ENCODE measurements at regions not wholly inside any gene's neighbourhood (a gene's known extent, or its start where the extent isn't known, plus 50 kb on each side); places are given as distances from the start of the nearest gene placed in this dataset.

DNA sequence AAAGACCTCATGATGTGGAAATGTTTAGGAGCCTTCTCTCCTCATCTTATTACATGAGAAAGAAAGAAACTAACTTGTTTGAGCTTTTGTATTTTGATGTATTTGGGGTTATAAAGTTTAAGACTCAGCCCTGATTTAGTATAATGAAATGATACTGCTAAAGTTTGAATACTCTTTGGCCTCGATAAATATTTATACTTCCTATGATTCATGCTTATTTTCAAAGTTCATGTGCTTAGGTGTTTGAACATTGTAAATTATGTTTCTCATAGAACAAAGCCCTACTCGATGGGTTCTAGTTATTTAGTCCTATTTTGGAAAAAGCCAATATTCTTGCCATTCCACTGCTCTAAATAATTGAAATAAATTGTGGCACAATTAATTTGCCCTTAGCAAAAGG lies 303.2 kb downstream of the ZWINT start:
- no peak overlapping the region for H2AK5ac ChIP-seq (ENCODE audit: low read depth, low read length)
- H4K20me1 ChIP-seq (replicated peaks in 1 of 2; ENCODE audit: control insufficient read depth in 1 of 2, insufficient read depth in 2 of 2, low read length in 2 of 2): no peaks in the 10 kb centered on the region
- H2BK120ac ChIP-seq (replicated peaks; ENCODE audit: low read depth, low read length): no peak overlapping the region
- H3K9ac ChIP-seq (replicated peaks in 1 of 4; ENCODE audit: extremely low read depth in 1 of 4, low read depth in 3 of 4, low read length in 3 of 4): no peak overlapping the region
- no peaks in the 10 kb centered on the region for H3K4me1 ChIP-seq (replicated peaks in 1 of 4; ENCODE audit: control insufficient read depth in 3 of 4, insufficient read depth in 4 of 4, low read length in 3 of 4)
- DNase-seq (ENCODE audit: low read depth in 1 of 2, low spot score in 2 of 2): no peak
- no peak overlapping the region for H3K4ac ChIP-seq (replicated peaks; ENCODE audit: insufficient read length, low read depth, low read length)
- H3K27ac ChIP-seq (ENCODE audit: low read depth, low read length): no peak overlapping the region
- H4K91ac ChIP-seq (replicated peaks; ENCODE audit: insufficient read length, low read length): no peak overlapping the region
- H4K5ac ChIP-seq (ENCODE audit: insufficient read length, low read depth, low read length): no peak overlapping the region
- no peak overlapping the region for H3K23ac ChIP-seq (ENCODE audit: insufficient read length)
- H3K14ac ChIP-seq (ENCODE audit: insufficient read length): no peak overlapping the region
- H3K9me3 ChIP-seq (ENCODE audit: insufficient read depth in 2 of 2, low read depth in 1 of 2, low read length in 1 of 2): no peaks in the 10 kb centered on the region
- H2BK20ac ChIP-seq (ENCODE audit: low read length): no peak overlapping the region
- no peaks in the 10 kb centered on the region for H3K36me3 ChIP-seq (ENCODE audit: control insufficient read depth in 2 of 4, insufficient read depth in 4 of 4, low read length in 3 of 4)
- 93% methylated on average over 2 of the region's 2 CpGs; no CpG with 5 or more reads in 1 of the 2 experiments for WGBS, 2 experiments (ENCODE audit: extremely low coverage in 1 of 2, insufficient coverage in 1 of 2, insufficient read length in 1 of 2, insufficient replicate concordance in 2 of 2, low coverage in 1 of 2, low lambda C conversion rate in 2 of 2, missing lambda C conversion rate in 1 of 2)
- H3K56ac ChIP-seq (replicated peaks; ENCODE audit: insufficient read length, low read depth, low read length): no peak overlapping the region
- H3K27me3 ChIP-seq (replicated peaks in 1 of 4; ENCODE audit: control insufficient read depth in 3 of 4, extremely low read depth in 1 of 4, insufficient read depth in 3 of 4, low read length in 3 of 4): no peaks in the 10 kb centered on the region
- no peak overlapping the region for H2BK12ac ChIP-seq (ENCODE audit: low read depth, low read length)
- no peak overlapping the region for H2AFZ ChIP-seq (ENCODE audit: low read length)
- H3K4me2 ChIP-seq (ENCODE audit: insufficient read depth in 1 of 2, low read depth in 2 of 2, low read length in 2 of 2): no peak overlapping the region
- ChIA-PET CTCF (ENCODE audit: partially characterized antibody) (no interaction called here), POLR2A (ENCODE audit: partially characterized antibody) (no interaction called here)
- TF ChIP-seq CHD1 (IDR thresholded peaks at IDR 0.05; ENCODE audit: low read depth, low read length): no peak
- no peak for TF ChIP-seq ATF2 (IDR thresholded peaks at IDR 0.05; ENCODE audit: low read length)
- TF ChIP-seq HDAC2 (IDR thresholded peaks at IDR 0.05; ENCODE audit: borderline replicate concordance in 1 of 2, low read depth in 2 of 2, low read length in 2 of 2): no peak
- no peak for TF ChIP-seq RFX5 (IDR thresholded peaks at IDR 0.05; ENCODE audit: borderline replicate concordance, low read depth, low read length)
- no peak for TF ChIP-seq HDAC6 (IDR thresholded peaks at IDR 0.05; ENCODE audit: low read depth, low read length)
- no peak for TF ChIP-seq POLR2A (IDR thresholded peaks at IDR 0.05; ENCODE audit: control extremely low read depth in 1 of 2, low read depth in 2 of 2, low read length in 2 of 2)
- TF ChIP-seq KDM5A (IDR thresholded peaks at IDR 0.05; ENCODE audit: low read length): no peak
- no peak overlapping the region for H3K18ac ChIP-seq (ENCODE audit: extremely low read depth, low read length)
- H3K4me3 ChIP-seq (ENCODE audit: extremely low read depth in 1 of 4, insufficient read depth in 2 of 4, low read depth in 3 of 4, low read length in 4 of 4): no peak overlapping the region
- no peak overlapping the region for H4K8ac ChIP-seq (ENCODE audit: extremely low read depth, insufficient read depth, low read length)
- no peaks in the 10 kb centered on the region for H3K79me2 ChIP-seq (ENCODE audit: control insufficient read depth in 1 of 2, insufficient read depth in 2 of 2, low read length in 2 of 2)
- no peak for FAIRE-seq
- H2BK15ac ChIP-seq (ENCODE audit: low read length): no peak overlapping the region
- no peaks in the 10 kb centered on the region for H3K23me2 ChIP-seq (ENCODE audit: low read depth, low read length)
- no peaks in the 10 kb centered on the region for H3K79me1 ChIP-seq (ENCODE audit: low read depth, low read length)
- no peak overlapping the region for H2BK5ac ChIP-seq (ENCODE audit: low read depth, low read length)

Data from H1 (cell line).